ENCODE measurements at regions not wholly inside any gene's neighbourhood (a gene's known extent, or its start where the extent isn't known, plus 50 kb on each side); places are given as distances from the start of the nearest gene placed in this dataset.
"Not testable (repeated sequence)": the region's sequence is repeated elsewhere in the genome, so short reads cannot be mapped to it uniquely, and the experiment has no call there.

DNA sequence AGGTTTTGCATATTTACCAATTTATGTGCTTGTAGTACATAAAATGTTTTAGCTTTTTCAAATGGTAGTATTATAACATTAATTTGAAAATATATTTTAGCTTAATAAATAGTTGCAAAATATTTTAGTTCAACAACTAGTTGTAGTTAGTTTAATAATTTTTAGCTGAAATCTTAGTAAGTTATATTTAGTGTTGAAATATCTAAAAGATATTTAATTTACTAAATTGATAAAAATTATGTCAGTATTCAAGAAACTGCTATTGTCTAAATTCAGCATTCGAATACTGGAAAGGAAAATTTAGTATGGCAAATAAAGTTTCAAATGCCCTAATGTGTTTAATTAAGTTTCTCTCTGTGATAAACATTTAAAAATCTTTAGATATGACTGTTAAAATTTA is 754.5 kb upstream of the MIR17HG start:
- DNase-seq: no peak

DNA sequence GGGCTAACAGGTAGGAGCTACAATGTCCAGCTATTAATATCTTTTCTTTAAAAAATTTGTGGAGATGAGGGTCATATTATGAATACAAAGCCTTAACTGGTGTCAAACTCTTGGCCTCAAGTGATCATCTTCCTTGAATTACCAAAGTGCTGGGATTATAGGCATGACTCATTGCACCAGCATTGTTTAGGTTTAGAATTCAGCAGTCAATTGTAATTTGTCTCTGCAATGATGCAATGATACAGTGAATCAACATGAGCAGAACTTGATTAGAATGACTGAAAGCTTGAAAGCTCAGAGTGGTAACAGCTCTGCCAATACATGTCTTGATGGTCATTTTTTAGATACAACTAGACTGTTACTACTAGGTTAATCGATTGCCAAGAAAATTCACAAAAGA is 752.8 kb upstream of the MIR17HG start:
- no peak for DNase-seq

DNA sequence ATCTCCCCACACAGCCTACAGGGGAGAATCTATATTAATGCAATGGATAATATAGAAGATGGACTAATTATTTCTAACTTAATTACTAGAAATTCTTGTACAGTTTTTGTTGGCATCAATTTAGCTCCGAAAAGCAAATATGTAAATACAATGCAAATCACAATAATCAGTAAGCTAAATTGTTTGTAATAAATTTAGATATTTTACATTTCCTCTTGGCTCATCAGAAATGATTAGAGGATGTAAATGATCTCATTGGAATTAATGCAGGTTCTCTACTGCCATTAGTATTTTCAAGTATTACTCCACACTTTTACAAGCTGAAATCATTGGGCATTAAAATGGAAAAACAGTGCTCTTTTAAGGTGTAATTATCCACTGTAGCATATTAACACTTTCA is 741.8 kb upstream of the MIR17HG start:
- DNase-seq: no peak

DNA sequence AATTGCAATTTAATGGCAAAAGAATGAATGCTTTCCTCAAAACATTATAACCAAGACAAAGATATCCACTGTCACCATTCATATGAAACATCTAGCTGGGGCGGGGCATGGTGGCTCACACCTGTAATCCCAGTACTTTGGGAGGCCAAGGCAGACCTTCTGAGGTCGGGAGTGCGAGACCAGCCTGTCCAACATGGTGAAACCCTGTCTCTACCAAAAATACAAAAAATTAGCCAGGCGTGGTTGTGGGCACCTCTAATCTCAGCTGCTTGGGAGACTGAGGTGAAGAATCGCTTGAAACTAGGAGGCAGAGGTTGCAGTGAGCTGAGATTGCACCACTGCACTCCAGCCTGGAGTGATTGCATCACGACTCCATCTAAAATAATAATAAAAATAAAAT is 740.6 kb upstream of the MIR17HG start:
- DNase-seq: not testable (repeated sequence)

DNA sequence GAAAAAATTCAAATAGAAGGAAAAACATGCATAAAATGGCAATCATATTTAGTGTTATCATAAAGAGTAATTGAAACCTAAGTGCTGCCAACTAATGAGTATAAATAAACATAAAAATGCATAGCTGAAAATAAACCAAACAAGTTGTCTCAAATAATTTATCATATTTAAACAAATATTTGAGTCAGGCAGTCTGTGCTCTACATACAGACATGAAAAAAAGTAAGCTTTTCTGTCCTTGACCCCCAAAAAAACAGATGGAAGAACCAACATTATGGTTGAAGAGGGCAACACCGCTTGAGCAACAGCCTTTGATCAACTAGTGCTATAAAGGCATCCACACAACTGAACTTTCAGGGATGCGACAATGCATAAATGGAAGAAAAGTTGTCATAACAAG is 735.1 kb upstream of the MIR17HG start:
- no peak for DNase-seq

DNA sequence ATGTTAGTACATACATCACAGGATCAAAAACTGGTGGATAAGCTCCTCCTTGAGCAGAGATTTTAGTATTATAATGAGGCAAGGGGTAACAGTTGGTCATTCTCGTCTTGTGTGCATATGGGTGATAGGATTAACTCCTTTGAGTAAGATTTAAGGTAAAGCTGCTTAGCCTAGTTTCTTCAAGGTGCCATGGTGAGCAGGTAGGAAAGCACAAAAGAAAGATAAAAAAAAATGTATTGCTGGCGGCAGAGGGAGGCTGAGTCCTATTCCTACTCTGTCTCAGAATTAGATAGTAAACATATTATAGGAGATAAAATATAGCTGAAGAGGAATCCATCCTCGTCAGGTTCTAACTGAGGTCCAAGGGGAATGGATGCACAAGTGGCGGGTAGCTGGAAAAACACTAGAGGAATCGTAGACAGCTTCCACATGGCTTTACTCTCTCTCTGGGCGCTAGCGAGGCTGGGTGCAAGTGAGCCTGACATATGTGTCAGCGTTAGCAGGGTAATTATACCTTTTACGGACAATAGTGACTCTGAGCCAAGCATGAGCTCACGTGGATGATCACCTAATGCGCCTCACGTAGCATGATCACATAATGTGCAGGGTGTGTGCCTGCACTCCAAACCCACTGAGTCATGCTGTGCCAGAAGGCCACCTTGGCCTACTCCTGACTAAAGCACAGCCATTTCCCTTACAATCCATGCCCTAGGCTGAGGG is 734.3 kb upstream of the MIR17HG start:
- no peak for DNase-seq

DNA sequence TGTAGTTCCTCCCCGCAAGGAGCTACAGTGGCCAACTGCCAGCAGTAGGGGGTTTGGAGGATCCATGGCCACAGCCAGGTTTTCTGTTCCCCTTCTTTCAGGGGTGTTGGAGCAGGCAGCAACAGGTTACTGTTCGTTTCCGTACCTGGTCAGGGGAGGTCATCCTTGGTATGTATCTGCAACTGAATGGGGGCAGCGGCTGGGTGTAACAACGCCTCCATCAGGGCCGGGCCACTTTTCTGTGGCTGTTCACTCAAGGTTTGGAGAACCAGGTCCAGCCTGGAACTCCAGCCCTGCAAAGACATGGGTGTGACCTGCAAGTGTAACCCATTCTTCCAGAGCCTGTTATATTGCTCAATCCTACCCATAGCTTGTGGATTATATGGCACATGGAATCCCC is 732.3 kb upstream of the MIR17HG start:
- no peak for DNase-seq

DNA sequence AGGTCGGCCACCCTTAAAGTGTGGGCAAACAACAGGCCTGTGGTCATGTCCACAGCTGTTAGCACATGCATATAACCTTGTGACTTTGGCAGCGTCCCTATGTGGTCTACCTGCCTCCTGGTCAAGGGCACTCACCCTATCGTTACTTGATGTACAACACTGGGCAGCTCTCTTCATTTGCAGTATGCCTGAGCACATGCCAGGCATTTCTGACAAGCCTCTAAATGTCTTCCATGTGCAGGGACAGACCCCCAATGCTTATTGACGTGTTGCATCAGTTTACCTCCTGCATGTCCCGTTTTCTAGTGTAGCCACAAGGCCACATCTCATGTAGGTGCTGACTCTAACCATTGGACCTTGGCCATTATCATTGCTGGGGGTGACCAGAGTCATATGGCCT is 731.7 kb upstream of the MIR17HG start:
- no peak for DNase-seq

DNA sequence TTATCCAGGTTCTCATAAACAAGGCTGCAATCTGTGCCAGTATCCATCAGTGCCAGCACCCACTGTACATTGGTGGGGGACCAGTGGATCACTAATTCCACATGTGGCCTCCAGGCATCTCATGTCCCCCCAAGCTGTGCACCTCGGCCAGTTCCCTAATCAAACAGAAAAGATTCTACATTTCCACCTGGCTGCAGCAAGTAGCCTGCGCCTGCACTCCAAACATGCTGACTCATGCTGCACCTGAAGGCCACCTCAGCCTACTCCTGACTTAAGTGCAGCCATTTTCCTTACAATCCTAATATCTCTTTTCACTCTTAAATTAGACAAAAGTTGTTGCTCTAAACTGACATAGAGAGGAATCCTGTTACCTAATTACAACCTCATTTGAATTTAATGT is 729.4 kb upstream of the MIR17HG start:
- DNase-seq: no peak

DNA sequence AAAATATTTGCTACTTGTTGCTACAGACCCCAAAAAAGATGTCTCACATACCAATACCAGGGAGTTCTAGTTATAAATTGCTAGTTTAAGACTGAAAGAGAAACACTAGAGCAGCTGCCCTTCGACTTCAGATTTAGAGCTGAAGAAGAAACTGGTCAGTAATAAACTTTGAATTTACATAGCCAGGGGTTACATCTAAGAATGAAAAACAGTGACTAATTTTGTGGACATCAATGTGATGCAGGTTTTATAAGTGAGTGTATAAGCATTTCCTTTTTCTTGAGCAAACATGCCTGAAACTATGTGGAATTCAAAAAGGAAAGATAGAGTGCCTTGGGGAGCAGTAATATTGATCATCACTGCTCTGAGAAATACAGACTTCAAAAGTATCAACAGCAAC is 724.9 kb upstream of the MIR17HG start:
- DNase-seq: no peak

DNA sequence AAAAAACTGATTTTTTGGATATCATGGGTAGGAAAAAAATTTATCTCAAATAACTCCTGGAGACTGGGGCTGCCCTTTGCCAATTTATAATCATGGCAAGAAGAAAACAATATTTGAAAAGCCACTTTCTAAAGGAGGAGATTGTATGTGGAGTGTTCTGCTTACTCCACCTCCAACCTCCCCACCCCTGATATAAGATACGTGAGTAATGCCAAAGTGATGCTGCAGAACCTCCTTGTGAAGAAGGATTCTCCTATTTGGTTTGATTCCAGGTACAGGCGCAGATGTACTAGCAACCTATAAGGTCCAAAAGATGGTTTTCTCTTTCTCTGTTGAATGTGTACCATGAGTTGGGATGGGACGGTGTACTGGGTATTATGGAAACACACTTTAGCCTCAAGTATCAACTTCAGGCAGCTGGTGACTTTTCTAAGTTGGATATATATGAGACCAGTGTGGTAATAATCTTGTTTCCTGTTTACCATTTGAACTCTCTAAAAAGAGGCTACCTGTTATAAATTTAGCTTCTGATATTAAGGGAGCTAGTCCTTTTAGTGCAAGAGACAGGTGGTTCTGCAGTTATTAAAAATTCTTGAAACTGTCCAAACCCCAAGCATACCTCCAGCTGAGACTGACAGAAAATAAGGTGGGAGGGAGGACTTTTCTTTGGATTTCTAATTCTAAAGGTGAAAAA is 724.0 kb upstream of the MIR17HG start:
- no peak for DNase-seq

DNA sequence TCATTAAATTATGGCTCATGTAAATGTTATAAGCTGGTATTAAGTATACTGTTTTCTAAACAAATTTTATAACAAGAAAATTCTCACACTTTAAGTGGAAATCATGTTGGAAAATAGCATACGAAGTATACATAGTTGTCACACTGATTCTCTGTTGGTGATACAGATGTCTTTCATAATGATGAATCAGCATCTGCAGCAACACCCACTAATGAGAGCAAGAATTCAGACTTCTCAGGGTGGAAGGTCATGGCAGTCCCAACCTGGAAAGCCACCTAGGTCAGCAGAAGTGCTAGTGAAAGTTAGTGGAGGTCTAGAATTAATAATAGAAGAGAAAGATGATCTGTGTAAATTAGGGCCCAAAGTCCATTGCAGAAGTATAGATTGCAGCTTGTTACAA is 719.7 kb upstream of the MIR17HG start:
- DNase-seq: no peak

DNA sequence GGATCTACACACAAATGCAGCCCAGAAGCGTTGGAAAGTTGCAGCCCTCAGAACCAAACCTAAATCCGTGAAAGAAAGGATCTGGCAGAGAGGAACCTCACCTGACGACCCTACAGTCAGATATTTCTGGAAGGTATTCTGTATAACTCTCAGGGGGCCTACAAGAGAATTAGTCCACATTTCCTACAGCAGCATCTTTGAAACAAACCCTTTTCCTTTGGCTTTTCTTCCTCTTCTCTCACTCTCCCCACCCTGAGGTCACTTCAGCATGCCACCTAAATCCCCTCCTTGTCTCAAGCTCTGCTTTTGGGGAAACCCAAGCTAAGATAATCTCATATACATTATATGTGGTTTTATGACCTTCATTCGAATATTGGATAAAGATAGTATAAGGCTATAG is 719.0 kb upstream of the MIR17HG start:
- DNase-seq: no peak

DNA sequence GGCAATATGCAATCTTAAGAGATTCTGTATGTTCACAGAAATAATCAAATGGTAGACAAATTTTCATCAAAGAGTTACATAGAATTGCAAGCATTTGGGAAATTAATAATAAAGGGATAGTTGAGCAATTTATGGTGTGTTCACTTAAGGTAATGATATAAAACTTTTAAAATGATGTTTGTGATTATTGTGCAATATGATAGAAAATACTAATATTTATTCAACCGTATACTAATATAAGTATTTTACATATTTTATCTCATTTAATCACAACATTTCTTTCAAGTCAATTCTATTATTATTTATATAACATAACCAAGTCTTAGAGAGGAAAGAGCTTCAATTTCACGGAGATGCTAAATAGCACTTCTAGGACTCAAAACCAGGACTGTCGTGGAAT is 716.8 kb upstream of the MIR17HG start:
- DNase-seq: no peak

DNA sequence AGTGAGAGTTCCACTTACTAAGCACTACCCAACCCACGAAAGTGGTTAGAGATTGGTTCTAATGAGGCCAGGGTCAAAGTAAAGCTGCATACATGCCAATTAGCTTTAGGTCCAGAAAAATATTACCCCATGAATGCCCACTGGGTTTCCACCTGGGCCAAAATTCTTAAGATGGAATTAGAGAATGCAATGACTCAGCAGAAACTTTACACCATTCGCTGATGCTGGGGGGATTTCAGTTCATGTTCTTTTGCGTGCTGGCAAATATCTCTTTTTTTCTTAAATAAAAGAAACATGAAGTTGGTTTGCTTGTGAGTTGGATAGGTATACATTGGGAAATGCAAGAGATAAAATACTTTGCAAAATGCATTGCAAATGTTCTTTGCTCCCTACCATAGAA is 715.3 kb upstream of the MIR17HG start:
- DNase-seq: no peak

DNA sequence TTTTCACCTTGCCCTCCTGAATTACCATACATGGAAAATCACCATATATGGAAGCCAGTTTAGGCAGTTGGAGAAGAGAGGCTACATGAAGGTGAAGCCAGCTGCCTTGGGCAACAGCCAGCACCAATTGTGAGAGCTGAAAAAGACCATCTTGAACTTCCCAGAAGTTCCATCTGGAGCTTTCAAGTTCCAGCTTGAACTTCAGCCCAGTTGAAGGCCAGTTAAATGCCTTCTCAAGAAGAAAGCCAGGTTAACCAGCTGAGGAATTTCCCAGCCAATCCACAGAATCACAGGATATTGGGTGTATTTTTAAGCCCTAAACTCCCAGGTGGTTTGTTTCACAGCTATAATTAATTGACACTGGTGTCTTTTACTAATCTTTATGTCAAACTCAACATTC is 713.6 kb upstream of the MIR17HG start:
- DNase-seq: no peak

DNA sequence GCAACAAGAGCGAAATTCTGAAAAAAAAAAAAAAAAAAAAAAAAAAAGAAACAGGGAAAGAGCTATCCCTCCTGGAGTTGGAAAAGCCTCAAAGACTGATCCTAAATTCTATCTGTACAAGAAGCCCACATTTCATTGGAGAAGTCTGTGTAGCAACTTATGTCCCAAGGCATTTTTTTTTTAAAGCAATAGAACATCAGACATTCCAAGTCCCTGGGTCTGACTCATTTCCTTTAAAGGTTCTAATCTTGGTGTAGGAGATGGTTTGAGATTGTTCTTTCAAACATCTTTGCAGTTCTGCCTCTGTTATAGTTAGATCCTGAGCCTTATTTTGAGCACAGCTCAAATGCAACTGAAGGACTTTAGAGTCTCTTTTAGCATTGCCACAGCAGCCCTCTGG is 706.5 kb upstream of the MIR17HG start:
- no peak for DNase-seq

DNA sequence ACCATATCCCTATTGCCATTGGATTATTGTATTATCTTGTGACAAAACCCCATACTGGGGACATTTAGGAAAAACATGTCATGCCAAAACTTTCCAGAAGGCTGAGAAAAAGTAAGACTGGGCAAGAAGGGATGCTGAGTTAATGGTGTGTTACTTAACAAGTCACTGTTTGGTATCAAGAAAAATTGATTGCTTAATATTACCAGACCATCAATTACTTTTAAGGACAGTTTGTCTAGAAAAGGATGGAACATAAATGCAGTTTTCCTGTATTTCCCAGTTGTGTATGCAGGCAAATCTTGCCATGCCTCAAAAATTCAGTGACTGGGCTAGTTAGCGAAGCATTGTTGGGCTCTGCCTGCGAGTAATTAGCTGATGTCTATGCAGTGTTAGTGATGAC is 705.6 kb upstream of the MIR17HG start:
- DNase-seq: no peak

DNA sequence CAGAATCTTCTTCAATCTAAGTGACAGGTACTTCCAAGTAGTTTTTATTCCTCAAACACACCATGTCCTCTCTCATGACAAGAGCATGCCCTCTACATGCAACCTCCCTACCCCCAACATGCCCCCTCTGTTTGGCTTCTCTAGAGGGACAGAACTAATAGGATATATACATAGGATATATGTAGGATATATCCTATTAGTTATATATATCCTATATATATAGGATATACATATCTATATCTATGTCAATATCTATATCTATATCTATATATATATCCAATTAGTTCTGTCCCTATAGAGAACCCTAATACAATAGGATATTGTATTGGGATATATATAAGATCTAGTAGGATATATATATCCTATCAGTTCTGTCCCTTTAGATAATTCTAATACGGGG is 701.9 kb upstream of the MIR17HG start:
- DNase-seq: no peak

DNA sequence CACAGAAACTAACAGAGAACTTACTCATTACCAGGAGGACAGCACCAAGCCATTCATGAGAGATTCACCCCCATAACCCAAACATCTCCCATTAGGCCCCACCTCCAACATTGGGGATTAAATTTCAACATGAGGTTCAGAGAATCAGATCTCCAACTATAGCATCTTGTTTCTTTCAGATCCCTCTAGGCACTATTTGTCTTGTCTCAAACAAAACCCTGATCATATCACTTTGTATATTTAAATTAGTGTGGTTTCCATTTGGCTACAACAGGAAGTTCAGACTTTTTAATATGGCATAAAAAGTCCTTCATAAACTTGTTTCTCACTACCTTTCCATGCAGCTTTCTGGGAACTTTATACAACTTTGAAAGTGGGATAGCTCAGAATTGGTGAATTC is 699.0 kb upstream of the MIR17HG start:
- no peak for DNase-seq

DNA sequence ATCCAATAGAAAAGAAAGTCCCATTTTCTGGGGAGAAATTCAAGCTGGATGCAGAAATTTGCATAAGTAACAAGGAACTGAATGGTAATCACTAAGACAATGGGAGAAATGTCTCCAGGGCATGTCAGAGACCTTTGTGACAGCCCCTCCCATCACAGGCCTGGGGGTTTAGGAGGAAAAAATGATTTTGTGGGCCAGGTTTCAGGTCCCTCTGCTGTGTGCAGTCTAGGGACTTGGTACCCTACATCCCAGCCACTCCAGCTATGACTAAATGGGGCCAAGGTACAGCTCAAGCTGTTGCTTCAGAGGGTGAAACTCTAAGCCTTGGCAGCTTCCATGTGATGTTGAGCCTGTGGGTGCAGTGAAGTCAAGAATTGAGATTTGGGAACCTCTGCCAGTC is 695.5 kb upstream of the MIR17HG start:
- no peak for DNase-seq

DNA sequence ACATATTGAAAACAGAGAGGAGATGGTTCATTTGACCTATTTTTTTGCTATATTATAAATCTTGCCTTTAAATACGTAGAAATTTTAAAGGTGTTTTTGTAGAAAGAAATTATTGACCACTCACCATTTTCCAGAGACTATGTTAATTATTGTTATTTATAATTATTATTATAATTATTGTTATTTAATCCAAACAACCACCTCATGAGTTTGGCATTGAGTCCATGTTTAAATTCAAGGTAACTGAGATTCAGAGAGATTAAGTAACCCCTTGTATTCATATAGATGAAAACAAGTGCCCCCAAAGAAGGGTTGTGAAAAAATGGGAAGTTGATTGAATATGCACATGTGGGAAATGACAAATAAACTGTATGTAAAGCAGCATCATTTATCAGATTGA is 692.5 kb upstream of the MIR17HG start:
- no peak for DNase-seq

DNA sequence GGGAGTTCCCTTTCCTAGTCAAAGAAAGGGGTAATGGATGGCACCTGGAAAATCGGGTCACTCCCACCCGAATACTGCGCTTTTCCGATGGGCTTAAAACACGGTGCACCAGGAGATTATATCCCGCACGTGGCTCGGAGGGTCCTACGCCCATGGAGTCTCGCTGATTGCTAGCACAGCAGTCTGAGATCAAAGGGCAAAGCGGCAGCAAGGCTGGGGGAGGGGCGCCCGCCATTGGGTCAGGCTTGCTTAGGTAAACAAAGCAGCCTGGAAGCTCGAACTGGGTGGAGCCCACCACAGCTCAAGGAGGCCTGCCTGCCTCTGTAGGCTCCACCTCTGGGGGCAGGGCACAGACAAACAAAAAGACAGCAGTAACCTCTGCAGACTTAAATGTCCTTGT is 683.3 kb upstream of the MIR17HG start:
- not testable (repeated sequence) for DNase-seq

DNA sequence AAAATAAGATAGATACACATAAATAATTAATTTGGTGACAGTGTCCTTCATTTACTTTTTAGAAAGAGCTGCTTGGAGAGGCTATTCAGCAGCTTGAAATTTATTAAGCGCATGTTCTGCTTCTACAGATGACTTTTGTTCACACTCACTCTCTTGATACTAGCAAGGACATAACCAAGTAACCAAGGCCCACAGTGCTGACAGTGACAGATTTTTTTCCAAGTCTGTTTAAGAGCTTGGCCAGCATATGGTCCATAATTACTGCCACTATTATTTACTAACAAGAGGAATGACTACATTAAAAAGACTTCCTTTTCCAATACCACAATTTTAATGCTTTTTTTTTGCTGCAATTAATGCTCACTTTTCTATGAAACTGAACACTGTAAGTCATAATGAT is 673.7 kb upstream of the MIR17HG start:
- DNase-seq: no peak

DNA sequence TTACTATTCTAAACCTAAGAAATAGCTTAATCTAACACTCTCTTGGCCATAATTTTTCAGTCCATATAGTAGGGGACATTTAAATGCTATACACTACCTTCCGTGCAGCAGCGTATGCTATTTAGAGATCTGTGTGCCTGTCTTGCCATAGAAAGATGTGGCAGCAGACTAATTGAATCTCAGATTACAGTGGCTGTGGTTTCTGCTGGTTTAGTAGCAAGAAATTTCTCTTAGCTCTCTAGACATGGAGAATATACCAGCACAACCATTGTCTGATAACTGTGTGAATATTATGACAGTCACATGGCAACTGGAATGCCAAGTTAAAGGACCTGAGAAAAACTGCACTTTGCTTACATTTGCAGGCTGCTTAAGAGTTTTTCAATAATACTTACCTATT is 672.4 kb upstream of the MIR17HG start:
- no peak for DNase-seq
